Right lobe of liver (tissue), 6 donors: ENCODE measurements at regions not wholly inside any gene's neighbourhood (a gene's known extent, or its start where the extent isn't known, plus 50 kb on each side); places are given as distances from the start of the nearest gene placed in this dataset.

Experiments
- ATAC-seq, 4 donors: fragments of 200-7000 bp; cut with Tn5 transposase; one replicate each; pipeline ENCODE4 v1.9.1; 2020; ENCODE audit warnings: mild to moderate bottlenecking in 4 of 4, moderate library complexity in 4 of 4
- DNase-seq, 3 donors: peaks; one replicate each; pipeline ENCODE4 v3.0.0-alpha.2; 2020
- H3K27ac ChIP-seq, 3 donors: fragments of 200-600 bp; one replicate each; pipeline ENCODE4 v1.8.0; 2022
- H3K27me3 ChIP-seq, 2 donors: fragments of 200-600 bp; one replicate each; pipeline ENCODE4 v1.8.0; 2022
- H3K36me3 ChIP-seq, 4 donors: fragments of 200-600 bp; sonication (generic) in 1 of 4; one replicate each; pipeline versions ENCODE4 v1.5.1 to v1.8.0; 2017 to 2022; ENCODE audit warnings: control low read depth in 1 of 4
- H3K4me1 ChIP-seq, 4 donors: fragments of 200-600 bp; sonication (generic) in 1 of 4; one replicate each; pipeline versions ENCODE4 v1.5.1 to v1.8.0; 2017 to 2022; ENCODE audit warnings: control low read depth in 1 of 4
- H3K4me3 ChIP-seq, 3 donors: fragments of 200-600 bp; one replicate each; pipeline ENCODE4 v1.8.0; 2022
- H3K9me3 ChIP-seq, 4 donors: fragments of 200-600 bp; sonication (generic) in 1 of 4; one replicate each; pipeline versions ENCODE4 v1.5.1 to v1.8.0; 2017 to 2022; ENCODE audit warnings: control low read depth in 1 of 4
- POLR2A ChIP-seq: fragments of 450-650 bp; IDR thresholded peaks from one replicate; pipeline ENCODE4 v1.6.1; 2017; ENCODE audit warnings: antibody characterized with exemption, mild to moderate bottlenecking
- WGBS: methylation state at CpG from one replicate; pipeline ENCODE4 v1.1.6; 2018; ENCODE audit warnings: low coverage, low lambda C conversion rate; ENCODE audit not compliant: insufficient coverage; ENCODE audit errors: missing lambda C conversion rate; 5-methylcytosine and 5-hydroxymethylcytosine counted together
- intact Hi-C, 2 donors: fragments of 100-400 bp; cut with DNase I; formaldehyde crosslinking; loops; one replicate each; pipeline versions ENCODE4 v1.11.2 to v1.14.1; 2022
- TF ChIP-seq, protein P1 (sequence below), 4 donors: fragments of 200-600 bp in 3 of 4; fragments of 450-650 bp in 1 of 4; IDR thresholded peaks; one replicate each; pipeline versions ENCODE4 v1.5.1 to v1.8.0; 2016 to 2022; ENCODE audit warnings: antibody characterized with exemption in 4 of 4, mild to moderate bottlenecking in 2 of 4
- donor health status: DM: no; HTN: yes; CAD: no.
- donor health status: DM: no; HTN: no; CAD: no.
- donor health status: DM: no; HTN: no; CAD: no.
- donor health status: DM: no; HTN: yes; CAD: no.
- donor health status: DM: no; HTN: yes; CAD: no.

DNA sequence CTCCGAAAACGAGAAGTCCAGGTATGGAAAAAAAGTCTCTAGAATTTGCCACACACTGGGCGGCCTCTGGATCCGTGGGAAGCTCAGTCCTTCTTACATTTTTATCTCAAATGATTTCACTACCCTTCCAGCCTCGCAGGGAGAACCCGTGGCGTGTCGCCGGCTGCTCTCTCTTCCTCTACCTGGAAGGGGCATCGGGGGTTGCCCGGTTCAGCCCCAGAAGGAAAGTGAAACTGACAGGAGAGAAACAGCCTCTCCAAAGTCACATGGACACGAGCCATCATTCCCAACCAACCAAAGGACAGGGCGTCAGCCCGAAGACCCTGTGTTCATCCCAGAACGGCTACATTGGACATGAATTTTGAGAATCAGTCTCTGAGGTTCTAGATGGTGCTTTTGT lies 182.5 kb downstream of the ADSS2 start:
- Histone ChIP-seq H3K4me1 (peaks cover 0 to 20% (median 10%) of the 10 kb centered on the region in 4 donors), H3K36me3 (no peaks in the 10 kb centered on the region), H3K27me3 (no peaks in the 10 kb centered on the region), H3K4me3 (no peak overlapping the region), H3K9me3 (no peaks in the 10 kb centered on the region), H3K27ac (no peak overlapping the region)
- WGBS: 88% methylated on average over 8 of the region's 15 CpGs
- DNase-seq: no peak
- TF ChIP-seq POLR2A: no peak
- TF ChIP-seq, protein P1, sequence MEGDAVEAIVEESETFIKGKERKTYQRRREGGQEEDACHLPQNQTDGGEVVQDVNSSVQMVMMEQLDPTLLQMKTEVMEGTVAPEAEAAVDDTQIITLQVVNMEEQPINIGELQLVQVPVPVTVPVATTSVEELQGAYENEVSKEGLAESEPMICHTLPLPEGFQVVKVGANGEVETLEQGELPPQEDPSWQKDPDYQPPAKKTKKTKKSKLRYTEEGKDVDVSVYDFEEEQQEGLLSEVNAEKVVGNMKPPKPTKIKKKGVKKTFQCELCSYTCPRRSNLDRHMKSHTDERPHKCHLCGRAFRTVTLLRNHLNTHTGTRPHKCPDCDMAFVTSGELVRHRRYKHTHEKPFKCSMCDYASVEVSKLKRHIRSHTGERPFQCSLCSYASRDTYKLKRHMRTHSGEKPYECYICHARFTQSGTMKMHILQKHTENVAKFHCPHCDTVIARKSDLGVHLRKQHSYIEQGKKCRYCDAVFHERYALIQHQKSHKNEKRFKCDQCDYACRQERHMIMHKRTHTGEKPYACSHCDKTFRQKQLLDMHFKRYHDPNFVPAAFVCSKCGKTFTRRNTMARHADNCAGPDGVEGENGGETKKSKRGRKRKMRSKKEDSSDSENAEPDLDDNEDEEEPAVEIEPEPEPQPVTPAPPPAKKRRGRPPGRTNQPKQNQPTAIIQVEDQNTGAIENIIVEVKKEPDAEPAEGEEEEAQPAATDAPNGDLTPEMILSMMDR (IDR thresholded peaks at IDR 0.05): no peak
- ATAC-seq: no peak
- intact Hi-C loops: loop anchor here in 1 of 2 donors (10.0 kb wide), 1 partner anchor 564 kb away; no protein-coding TSS in a partner anchor

DNA sequence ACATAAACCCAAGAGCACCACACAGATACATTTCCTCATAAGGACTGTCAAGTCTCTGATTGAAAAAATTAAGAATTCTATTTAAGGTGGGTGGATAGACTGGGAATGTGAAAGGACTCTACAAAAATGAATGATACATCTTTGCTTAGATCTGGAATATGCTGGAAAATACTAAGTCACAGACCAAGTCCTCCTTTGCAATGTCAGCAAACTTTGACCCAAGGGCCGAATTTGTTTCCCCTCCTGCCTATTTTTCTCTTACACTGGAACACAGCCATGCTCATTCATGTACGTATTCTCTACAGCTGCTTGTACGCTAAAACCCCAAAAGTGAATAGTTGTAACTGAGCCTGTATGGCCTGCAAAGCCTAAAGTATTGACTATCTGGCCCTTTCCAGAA lies 180.7 kb downstream of the ADSS2 start:
- ATAC-seq (no peak), DNase-seq (no peak)
- Histone ChIP-seq H3K36me3 (no peaks in the 10 kb centered on the region), H3K27me3 (no peaks in the 10 kb centered on the region), H3K4me1 (peaks cover 0 to 26% (median 11%) of the 10 kb centered on the region in 4 donors), H3K4me3 (no peak overlapping the region), H3K27ac (no peak overlapping the region), H3K9me3 (no peaks in the 10 kb centered on the region)
- no peak for TF ChIP-seq POLR2A
- TF ChIP-seq, protein P1 (IDR thresholded peaks at IDR 0.05): no peak
- 73% methylated on average over 3 of the region's 3 CpGs for WGBS
- intact Hi-C loops: loop anchor here in 1 of 2 donors (10.0 kb wide), 1 partner anchor 936 kb away; no protein-coding TSS in a partner anchor

DNA sequence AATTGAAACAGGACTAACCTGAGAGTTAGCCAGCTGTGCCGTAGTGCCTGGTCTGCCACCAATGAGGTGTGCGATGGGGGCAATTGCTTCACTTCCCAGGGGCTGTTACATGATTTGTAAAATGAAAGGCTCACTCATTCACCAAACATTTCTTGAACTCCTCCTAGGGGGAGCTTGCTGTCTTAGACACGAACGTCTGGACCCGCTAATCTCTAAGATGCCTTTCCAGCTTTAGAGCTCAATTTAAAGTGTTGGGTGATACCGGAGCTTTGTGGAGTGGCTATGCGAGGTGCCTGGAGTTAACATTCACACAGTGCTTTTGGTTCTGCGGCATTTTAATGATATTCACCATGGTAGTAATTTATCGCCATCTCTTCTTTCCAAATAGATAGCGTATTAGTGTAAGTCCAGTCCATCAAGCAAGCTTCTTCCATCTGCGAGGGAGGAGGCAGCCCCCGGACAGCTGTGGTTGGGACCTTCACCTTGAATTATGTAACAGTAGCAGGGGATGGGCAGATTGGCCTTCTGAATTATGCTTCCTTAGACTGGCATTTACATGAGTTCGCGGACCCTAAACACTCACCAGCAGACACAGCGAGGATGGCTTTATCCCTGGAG lies 179.9 kb downstream of the ADSS2 start:
- DNase-seq (no peak), ATAC-seq (no peak)
- intact Hi-C loops: loop anchor here in 1 of 2 donors (10.0 kb wide), 1 partner anchor 937 kb away; no protein-coding TSS in a partner anchor
- Histone ChIP-seq H3K27me3 (no peaks in the 10 kb centered on the region), H3K27ac (peak overlapping the region in 2 of 3 donors; percentile 54 to 56), H3K4me1 (peaks cover 0 to 26% (median 11%) of the 10 kb centered on the region in 4 donors), H3K36me3 (no peaks in the 10 kb centered on the region), H3K4me3 (no peak overlapping the region), H3K9me3 (no peaks in the 10 kb centered on the region)
- 95% methylated on average over 10 of the region's 15 CpGs for WGBS
- no peak for TF ChIP-seq POLR2A
- TF ChIP-seq, protein P1 (IDR thresholded peaks at IDR 0.05): no peak

DNA sequence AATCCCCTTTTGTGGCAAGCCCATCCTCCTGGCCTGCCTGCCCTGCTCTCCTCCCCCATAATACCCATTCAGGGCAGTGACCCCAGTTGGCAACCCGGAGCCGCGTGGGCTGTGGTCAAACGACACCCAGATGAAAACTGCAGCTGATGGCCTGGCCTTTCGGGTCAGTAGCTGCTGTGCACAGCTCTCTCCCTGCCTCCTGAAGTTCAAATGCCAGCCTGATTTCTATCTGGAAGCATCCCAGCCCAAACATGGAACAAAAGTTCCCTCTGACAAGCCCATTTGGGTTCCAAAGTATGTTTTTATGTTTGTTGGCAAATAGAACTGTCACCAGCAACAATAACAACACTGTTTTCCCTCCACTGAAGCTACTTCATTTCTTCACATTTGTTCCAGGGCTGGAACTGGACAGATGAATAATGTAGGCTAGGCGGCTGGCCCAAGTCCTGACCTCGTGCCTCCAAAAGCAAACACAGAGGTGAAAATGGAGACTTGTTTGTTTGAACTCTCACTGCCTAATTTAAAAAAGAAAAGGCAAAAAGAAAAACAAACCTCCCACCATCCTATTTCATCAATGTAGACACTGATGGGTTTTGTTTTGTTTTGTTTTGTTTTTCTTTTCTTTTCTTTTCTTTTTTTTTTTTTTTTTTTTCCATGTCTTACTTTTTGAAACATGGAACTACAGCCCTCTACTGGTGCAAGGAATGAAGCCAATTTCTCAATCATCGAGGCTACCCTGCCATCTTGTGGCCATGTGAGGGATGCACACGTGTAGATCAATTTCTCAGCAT lies 179.0 kb downstream of the ADSS2 start:
- peak overlapping the region; percentile 54 to 56 (median 55) for H3K27ac ChIP-seq
- 8% methylated on average over 4 of the region's 9 CpGs for WGBS

More for the DNA sequence above, 179.0 kb downstream of the ADSS2 start:
- H3K9me3 ChIP-seq: no peaks in the 10 kb centered on the region
- H3K4me1 ChIP-seq: peaks cover 0 to 26% (median 11%) of the 10 kb centered on the region in 4 donors
- no peak for TF ChIP-seq POLR2A
- TF ChIP-seq, protein P1 (IDR thresholded peaks at IDR 0.05): peak; percentile 93 to 98 (median 95)
- DNase-seq: peak; percentile 57 to 75 (median 72)
- no peaks in the 10 kb centered on the region for H3K36me3 ChIP-seq
- intact Hi-C loops: loop anchor here in 1 of 2 donors (10.0 kb wide), 1 partner anchor 938 kb away; no protein-coding TSS in a partner anchor
- no peaks in the 10 kb centered on the region for H3K27me3 ChIP-seq
- ATAC-seq: peak; percentile 89 to 91 (median 90)
- no peak overlapping the region for H3K4me3 ChIP-seq
